ENCODE measurements at regions not wholly inside any gene's neighbourhood (a gene's known extent, or its start where the extent isn't known, plus 50 kb on each side); places are given as distances from the start of the nearest gene placed in this dataset.

GRCh38 chr15:93389211-93389610, 300.2 kb upstream of the RGMA start:
- TF ChIP-seq CTCF (IDR thresholded peaks at IDR 0.05) (no peak), POLR2A (IDR thresholded peaks at IDR 0.05) (no peak)

All from uterus (tissue), 2 donors.